ENCODE measurements at regions not wholly inside any gene's neighbourhood (a gene's known extent, or its start where the extent isn't known, plus 50 kb on each side); places are given as distances from the start of the nearest gene placed in this dataset.

DNA sequence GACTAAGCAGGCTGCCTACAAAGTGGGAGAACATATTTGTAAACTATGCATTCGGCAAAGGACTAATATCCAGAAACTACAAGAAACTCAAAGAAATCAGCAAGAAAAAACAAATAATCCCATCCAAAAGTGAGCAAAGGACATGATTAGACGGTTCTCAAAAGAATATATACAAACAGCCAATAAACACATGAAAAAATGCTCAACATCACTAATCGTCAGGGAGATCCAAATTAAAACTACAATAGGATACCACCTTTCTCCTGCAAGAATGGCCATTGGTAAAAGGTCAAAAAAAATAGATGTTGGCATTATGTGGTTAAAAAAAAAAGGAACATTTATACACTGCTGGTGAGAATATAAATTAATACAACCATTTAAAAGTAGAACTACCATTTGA is 259.6 kb upstream of the SLITRK3 start:
- no peak for DNase-seq (ENCODE audit: low spot score)

DNA sequence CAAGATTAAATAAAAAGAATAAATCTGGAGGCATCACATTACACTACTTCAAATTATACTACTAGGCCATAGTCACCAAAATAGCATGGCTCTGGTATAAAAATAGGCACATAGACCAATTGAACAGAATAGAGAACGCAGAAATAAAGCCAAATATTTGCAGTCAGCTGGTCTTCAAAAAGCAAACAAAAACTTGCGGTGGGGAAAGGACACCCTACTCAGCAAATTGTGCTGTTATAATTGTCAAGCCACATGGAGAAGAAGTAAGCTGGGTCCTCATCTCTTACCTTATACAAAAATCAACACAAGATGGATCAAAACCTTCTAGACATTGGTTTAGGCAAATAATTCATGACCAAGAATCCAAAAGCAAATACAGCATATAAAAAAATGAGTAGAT is 259.2 kb upstream of the SLITRK3 start:
- DNase-seq (ENCODE audit: low spot score) = no peak

DNA sequence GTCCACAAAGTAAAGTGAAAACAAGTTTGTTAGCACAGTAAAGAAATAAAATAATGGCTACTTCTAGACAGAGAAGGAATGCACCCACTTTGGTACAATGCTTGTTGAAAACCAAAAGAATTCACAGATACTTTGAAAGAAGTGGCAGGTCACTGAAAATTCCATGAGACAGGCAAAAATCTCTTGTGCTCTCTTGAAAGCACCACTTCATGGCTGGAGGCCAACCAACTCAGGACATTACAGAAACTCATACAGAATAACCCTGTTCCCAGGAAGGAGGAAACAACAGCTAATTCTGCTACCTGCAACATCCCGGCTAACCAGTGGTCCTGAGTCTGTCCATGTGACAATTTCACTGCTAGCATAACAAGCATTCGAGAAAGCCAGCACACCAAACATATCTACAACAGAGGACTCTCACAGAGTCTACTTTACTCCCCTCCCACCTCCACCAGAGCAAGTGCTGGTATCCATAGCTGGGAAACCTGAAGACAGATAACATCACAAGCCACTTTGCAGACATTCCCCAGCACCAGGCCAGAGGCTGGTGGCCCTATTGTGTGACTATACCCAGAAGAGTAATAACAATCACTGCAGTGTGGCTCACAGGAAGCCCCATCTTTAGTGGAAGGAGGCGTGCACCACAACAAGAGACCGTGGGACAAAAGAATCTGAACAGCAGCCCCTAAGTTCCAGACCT is 255.3 kb upstream of the SLITRK3 start:
- DNase-seq (ENCODE audit: low spot score) = no peak

DNA sequence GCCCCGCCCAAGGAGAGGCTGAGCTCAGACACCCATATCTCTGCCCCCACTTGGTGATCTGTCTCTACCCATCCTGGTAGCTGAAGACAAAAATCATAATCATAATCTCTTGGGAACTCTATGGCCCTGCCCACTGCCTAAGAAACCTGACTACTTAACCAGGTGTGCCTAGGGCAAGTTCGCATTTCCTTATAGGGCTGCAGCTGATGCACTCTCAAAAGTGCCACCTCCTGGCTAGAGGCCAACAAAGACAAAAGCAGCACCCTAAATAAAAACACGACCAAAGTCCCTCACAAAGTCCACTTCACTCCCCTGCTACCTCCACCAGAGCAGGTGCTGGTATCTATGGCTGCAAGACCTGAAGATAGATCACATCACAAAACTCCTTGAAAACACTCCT is 250.4 kb upstream of the SLITRK3 start:
- no peak for DNase-seq (ENCODE audit: low spot score)

DNA sequence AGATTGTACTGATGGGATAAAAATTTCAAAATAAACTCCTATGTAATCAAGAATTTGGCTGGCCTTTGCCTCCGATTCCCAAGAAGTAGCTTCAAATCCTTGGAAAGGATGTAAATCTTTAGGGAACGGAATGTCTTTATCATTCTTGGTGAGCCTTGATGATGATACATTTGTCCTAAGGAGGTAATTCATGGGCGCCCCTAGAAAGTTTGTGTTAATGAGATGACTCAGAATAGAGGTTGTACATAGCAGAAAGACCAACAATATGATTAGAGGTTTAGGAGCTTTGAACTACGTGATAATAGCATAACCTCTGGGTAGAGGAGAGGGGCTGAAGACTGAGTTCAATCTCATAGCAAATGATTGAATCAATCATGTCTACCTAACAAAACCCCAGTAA is 248.6 kb upstream of the SLITRK3 start:
- no peak for DNase-seq (ENCODE audit: low spot score)

DNA sequence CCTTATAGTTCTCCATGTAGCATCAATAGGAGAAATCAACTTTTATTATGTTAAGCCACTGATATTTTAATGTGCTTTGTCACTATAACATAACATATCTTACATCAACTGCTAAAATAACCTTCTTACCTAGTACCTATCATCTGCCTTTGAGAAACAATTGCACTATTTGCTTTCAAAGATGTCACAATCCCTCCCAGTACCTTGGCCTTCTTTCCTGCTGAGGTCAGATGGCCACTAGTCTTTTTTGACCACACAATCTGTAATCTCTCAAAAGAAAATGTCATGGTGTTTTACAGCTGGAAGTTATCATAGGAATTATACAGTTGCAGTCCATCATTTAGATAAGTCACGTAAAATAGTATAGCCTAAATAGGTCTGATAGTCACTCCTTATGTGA is 247.5 kb upstream of the SLITRK3 start:
- DNase-seq (ENCODE audit: low spot score) = no peak

DNA sequence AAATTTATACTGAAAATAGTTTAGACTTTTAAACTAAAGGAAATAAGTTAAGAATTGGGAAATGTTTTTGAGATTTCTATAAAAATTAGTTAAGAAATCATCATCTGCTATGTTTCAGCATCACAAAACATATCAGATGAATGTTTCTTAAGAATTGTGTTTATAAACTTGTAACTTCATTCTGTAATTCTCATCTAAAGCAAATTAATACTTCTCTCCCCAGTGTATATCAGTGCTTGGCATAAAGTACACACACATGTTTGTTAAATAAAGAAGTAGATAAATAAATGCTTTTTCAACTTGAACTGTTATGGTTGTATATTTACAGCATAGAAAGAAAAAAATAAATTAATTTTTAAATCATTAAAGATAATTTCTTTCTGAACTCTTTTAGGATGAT is 245.9 kb upstream of the SLITRK3 start:
- DNase-seq (ENCODE audit: low spot score) = no peak

DNA sequence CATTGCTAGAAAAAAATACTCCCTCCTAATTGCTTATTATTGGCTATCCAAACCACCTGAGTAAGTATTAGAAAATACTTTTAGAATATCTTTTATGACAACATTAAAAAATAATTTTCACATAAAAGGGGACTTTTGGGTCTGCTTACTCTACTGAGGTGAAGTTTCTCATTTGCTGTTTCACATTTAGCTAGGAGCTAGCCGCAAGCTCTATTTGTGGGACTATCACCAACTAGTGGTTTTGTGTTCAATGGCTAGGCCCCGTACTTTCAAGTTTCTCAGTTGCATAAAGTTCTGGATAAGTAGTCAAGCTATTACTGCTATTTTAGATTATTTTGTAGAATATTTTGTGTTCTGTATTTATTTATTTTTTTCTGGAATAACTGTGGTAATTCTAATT is 244.2 kb upstream of the SLITRK3 start:
- DNase-seq (ENCODE audit: low spot score) = no peak

DNA sequence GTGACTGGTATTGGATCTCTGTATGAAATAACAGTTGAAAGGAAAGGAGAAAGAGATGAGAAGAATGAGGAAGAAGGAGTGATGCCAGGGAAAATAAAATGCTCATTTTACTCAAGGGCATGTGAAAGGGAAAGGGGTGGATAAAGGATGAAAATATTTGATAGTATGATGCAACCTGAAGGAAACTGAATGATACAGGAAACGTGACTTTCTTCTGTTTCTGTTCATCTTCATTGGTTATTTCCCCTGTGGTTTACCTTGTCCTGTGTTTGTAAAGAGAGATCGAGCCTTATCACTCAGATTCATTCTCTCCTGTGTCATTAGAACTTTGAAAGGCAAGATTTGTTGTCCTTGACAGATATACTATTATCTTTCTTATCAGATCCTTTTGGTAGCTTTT is 243.6 kb upstream of the SLITRK3 start:
- no peak for DNase-seq (ENCODE audit: low spot score)

DNA sequence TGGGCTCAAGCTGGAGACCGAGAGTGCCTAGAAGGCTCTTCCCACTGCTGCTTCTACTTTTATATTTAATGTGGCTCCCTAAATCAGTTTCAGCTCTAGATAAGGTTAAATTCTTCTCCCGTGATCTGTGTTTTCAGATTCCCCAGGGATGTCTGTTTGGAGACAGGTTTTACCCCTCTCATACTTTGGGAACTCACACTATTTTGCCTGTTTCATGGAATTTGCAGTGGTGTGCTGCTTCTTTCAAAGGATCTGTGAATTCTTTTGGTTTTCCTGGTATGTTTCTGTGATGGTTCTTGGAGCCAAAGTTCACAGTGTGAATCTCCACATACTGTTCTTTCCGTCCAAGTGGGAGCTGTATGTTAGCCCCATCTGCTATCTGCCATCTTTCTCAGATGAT is 238.3 kb upstream of the SLITRK3 start:
- no peak for DNase-seq (ENCODE audit: low spot score)

DNA sequence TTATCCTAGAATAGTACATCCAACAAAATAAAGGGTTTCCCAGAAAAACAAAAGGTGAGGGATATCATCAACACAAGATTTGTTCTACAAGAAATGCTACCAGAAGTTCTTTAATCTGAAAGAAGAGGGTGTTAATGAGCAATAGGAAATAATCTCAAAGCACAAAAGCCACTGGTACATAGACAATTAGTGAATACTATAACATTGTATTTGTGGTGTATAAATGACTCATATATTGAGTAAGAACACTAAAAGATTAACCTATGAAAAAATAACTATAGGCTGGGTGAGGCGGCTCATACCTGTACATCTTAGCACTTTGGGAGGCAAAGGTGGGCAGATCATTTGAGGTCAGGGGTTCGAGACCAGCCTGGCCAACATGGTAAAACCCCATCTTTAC is 210.2 kb upstream of the SLITRK3 start:
- DNase-seq (ENCODE audit: low spot score) = no peak

DNA sequence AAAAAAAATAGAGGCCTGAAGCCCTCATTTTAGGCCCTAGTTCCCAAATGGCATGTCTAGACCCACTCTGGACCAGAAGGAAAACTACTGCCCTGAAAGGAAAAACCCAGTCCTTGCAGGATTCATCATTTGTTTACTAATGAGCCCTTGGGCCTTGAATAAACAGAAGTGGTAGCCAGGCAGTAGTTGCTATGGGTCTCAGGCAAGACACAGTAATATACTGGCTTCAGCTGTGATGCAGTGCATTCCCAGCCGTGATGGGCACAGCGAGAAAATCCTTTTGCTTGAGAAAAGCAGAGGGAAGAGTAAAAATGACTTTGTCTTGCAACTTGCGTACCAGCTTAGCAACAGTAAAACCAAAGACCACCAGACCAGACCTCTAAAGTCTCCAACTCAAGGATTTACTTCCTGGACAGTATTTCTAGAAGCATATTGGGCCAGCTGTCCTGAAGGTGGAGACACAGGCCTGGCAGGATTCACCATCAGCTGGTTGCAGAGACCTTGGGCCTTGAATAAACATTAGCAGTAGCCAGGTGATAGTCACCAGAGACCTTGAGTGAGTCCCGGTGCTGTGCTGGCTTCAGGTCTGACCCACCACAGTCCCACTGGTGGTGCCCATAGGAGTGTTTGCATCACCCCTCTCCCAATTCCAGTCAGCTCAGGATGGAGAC is 208.3 kb upstream of the SLITRK3 start:
- DNase-seq (ENCODE audit: low spot score) = no peak

DNA sequence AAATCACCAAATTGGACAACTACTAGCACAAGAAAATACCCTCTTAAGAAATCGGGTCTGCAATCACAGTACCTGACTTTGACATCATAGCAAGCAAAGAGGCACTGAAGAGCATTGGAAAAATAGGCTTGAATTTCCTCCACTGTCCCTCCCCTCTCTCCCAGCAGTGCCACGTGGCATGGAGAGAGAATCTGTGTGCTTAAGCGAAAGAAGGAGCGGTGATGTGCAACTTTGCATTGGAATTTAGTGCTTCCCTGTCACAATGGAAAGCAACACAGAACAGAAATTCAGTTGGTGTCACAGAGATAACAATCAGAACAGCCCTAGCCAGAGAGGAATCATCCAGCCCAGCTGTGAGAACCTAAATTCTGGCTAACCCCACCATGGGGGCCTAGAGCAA is 207.5 kb upstream of the SLITRK3 start:
- no peak for DNase-seq (ENCODE audit: low spot score)

DNA sequence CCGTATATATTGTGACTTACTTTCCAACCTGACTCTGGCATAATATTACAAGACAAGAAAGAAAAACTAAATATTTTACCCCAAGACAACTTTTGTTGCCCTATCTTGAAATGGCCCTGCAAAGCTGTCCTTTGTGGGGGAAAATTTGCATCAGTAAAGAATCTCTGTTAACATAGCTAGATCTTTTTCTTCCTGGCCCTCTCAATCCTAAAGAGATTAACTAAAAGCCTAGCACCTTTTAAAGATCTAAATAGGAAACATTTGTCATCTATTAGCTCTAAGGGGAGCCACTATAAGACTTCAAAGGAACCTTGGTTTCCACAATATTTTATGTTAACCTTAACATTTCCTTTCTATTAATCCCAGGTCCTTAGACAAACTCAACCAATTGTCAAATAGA is 199.0 kb upstream of the SLITRK3 start:
- DNase-seq (ENCODE audit: low spot score) = no peak

DNA sequence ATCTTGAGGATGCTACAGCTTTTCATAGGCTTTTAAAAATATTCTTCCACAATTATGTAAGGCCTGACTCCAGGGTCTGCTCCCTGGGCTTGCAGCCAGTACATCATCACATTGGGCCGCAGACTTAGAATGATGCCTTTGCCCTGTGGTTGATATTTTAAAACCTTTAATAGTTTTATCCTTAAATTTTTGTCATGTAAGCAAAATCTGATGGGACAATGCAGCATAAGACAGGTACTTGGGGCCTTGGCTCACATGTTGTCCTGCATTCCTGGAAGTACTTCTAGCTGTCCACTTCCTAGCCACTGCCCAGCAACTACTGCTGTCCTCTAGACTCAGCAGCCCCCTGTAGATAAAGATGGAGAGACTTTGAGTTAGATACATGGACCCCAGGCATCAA is 197.3 kb upstream of the SLITRK3 start:
- no peak for DNase-seq (ENCODE audit: low spot score)

DNA sequence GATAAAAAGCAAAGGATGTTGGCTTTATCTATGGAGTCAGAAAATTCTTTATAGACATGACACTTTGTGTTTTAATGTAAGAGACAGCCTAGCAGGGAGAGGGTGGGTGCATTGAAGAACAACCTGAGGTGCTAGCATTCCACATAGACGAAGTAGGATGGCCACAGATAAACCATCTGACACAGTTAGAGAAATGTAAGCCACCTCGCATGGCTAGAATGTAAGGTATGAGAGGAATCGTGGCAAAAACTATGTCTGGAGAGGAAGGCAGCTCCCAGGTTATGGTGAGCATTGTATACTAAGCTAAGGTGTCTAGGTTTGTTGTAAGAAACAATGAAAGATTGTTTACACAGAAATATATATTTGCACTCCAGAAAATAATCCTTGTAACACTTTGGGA is 194.0 kb upstream of the SLITRK3 start:
- no peak for DNase-seq (ENCODE audit: low spot score)

DNA sequence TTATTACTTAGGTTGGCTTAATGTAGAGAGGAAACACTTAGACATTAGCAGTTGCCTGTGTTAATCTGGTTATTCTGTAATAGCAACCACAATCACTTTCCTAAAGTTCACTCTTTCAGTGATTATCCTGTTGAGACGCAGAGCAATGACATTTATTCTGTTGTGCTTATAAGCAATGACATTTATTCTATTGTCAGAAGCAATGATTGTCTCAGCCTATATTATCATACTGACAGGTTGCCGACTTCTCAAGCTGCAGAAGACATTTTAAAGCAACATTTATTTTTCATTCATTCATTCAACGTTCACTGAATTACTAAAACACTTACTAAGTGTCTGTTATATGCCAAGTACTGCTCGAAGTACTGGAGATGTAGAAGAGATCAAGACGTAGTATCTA is 193.5 kb upstream of the SLITRK3 start:
- DNase-seq (ENCODE audit: low spot score) = no peak

DNA sequence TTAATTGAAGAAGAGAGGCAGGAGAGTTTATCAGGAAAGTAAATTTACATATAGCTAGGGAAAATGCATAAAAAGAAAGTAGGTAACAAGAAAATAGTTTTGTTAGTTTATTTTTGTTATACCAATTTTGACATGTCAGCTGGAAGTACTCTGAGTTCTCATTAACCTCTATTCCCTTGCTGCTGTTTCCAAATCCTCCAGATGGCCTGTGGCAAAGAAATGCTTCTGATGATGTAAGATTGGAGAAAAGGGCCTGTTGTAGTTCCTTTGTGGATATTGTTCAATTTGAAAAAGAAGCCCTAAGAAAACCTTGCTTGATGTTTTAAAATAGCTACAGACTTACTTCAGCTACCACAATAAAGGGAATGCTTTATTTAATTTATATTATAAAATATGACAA is 192.9 kb upstream of the SLITRK3 start:
- no peak for DNase-seq (ENCODE audit: low spot score)

DNA sequence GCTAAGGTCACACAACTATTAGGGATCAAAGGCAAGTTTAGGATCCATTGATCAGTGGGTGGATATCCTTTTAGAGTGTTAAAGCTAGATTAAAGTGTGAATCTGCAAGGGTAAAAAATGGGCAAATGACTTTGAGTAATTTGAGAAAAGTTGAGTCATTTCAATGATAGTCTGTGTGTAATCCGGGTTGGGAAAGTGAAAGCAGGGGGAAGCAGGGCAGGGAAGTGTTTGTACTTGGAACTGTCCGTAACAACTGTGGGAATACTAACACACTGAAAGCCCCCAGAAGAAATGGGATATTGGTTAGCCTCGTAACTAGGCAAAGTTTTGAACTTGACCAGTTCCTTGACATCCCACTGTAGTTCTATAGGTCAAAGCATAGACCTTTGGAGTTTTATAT is 187.2 kb upstream of the SLITRK3 start:
- no peak for DNase-seq (ENCODE audit: low spot score)

DNA sequence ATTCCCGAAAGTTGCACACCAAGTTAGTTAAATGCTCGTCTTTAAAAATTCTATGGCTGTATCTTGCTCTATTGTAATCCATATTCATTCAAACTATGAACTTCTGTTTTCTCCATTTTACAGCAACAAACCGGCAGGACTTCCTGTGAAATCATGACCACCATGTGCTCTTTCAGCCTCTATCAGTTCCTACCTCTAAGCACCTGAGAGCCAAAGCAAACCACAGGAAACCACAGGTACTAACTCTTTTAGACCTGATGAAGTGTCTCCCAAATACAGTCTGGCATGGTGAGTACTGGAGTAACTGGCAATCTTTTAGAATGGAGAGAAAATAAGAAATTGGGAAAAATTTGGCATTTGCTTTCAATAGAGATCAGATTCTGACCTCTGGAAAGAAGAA is 186.5 kb upstream of the SLITRK3 start:
- DNase-seq (ENCODE audit: low spot score) = no peak

DNA sequence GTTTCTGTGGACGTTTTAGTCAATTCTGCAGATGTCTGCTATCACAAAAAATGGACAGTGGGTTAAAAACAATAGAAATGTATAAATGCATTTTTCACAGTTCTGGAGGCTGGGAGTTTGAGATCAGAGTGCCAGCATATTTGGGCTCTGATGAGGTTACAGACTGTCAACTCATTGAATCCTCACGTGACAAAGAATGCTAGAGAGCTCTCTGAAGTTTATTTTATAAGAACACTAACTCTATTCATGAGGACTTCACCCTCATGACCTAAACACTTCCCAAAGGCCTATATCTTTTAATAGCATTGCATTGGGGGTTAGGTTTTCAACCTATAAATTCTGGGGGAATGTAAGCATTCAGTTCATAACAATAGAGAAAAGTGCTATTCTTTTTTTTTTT is 182.6 kb upstream of the SLITRK3 start:
- no peak for DNase-seq (ENCODE audit: low spot score)

DNA sequence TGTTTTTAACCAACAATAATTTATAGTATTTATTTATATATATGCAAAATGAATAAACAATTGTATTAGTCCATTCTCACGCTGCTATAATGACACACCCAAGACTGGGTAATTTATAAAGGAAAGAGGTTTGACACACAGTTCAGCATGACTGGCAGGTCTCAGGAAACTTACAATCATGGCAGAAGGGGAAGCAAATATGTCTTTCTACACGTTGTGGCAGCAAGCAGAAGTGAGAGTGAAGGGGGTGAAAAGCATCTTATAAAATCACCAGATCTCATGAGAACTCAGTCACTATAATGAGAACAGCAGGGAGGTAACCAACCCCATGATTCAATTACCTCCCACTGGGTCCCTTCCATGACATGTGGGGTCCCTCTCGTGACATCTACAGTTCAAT is 162.8 kb upstream of the SLITRK3 start:
- no peak for DNase-seq (ENCODE audit: low spot score)

DNA sequence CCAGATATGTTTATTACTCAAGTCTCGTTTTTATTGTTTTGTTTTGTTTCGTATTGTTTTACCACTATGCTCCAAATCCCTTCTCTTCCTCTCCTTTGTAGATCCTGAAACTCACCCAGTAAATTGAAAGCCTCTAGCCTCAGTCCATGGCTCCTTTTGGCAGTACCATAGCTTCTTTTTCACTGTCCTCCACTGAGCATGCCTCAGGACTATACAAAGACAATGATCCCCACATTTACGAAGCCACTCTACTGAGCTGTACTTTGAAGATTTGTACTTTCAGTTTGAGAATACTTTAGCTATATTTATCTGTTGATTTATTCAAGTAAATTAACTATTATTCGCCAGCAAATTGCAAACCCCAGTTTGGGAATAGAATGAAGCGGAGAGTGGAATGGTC is 159.1 kb upstream of the SLITRK3 start:
- DNase-seq (ENCODE audit: low spot score) = no peak

DNA sequence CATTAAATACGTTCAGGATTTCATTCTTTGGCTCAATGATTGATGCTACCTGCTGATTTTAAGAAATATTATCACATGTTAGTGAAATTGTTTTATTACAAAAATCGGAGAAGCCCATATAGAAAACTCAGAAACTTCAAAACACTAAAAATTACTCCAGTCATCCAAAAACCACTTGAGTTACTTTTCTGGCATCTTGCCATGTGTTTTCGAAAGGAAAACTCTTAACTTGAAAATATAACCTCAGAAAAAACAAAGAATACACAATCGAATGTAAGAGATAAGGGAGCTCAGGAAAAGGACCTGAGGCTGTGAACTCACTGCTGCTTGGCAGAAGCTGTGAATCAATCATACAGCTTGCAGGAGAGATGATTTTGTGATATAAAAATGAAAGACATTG is 151.3 kb upstream of the SLITRK3 start:
- no peak for DNase-seq (ENCODE audit: low spot score)

All from iPS-NIHi11 (cell line).